ENCODE measurements at regions not wholly inside any gene's neighbourhood (a gene's known extent, or its start where the extent isn't known, plus 50 kb on each side); places are given as distances from the start of the nearest gene placed in this dataset.

- H3K27me3 Mint-ChIP-seq: no peaks in the 10 kb centered on the region
- ATAC-seq (ENCODE audit: low read depth): no peak
- no peak overlapping the region for H3K27ac Mint-ChIP-seq
- DNase-seq: no peak
- H3K4me1 Mint-ChIP-seq: no peaks in the 10 kb centered on the region
- H3K9me3 Mint-ChIP-seq: no peaks in the 10 kb centered on the region
- H3K36me3 Mint-ChIP-seq: no peaks in the 10 kb centered on the region
- POLR2A ChIA-PET: no interaction called here
- no peak overlapping the region for H3K4me3 Mint-ChIP-seq
Measured at GRCh38 chr3:168909260-168909659, 754.3 kb downstream of the MECOM start.

- ATAC-seq (ENCODE audit: low read depth): no peak
- Mint-ChIP-seq H3K9me3 (peaks cover 3% of the 10 kb centered on the region), H3K36me3 (no peaks in the 10 kb centered on the region), H3K27ac (no peak overlapping the region), H3K4me1 (no peaks in the 10 kb centered on the region), H3K4me3 (no peak overlapping the region), H3K27me3 (no peaks in the 10 kb centered on the region)
- no peak for DNase-seq
- POLR2A ChIA-PET: no interaction called here
Measured at GRCh38 chr3:168895419-168895818, 768.1 kb downstream of the MECOM start.

- H3K27ac Mint-ChIP-seq: no peak overlapping the region
- H3K4me3 Mint-ChIP-seq: no peak overlapping the region
- ATAC-seq (ENCODE audit: low read depth) (no peak), DNase-seq (no peak)
- POLR2A ChIA-PET: no interaction called here
- H3K4me1 Mint-ChIP-seq: no peaks in the 10 kb centered on the region
- peaks cover 3% of the 10 kb centered on the region for H3K9me3 Mint-ChIP-seq
- no peaks in the 10 kb centered on the region for H3K27me3 Mint-ChIP-seq
- H3K36me3 Mint-ChIP-seq: no peaks in the 10 kb centered on the region
Measured at GRCh38 chr3:168894214-168894613, 769.3 kb downstream of the MECOM start.

- no peak overlapping the region for H3K4me3 Mint-ChIP-seq
- H3K27ac Mint-ChIP-seq: no peak overlapping the region
- DNase-seq (no peak), ATAC-seq (ENCODE audit: low read depth) (no peak)
- POLR2A ChIA-PET: no interaction called here
- H3K4me1 Mint-ChIP-seq: no peaks in the 10 kb centered on the region
- no peaks in the 10 kb centered on the region for H3K36me3 Mint-ChIP-seq
- no peaks in the 10 kb centered on the region for H3K27me3 Mint-ChIP-seq
- no peaks in the 10 kb centered on the region for H3K9me3 Mint-ChIP-seq
Measured at GRCh38 chr3:168889666-168890065, 773.8 kb downstream of the MECOM start.

- POLR2A ChIA-PET: no interaction called here
- Mint-ChIP-seq H3K4me3 (no peak overlapping the region), H3K27me3 (no peaks in the 10 kb centered on the region), H3K4me1 (no peaks in the 10 kb centered on the region), H3K36me3 (no peaks in the 10 kb centered on the region), H3K27ac (no peak overlapping the region), H3K9me3 (no peaks in the 10 kb centered on the region)
- ATAC-seq (ENCODE audit: low read depth) (no peak), DNase-seq (no peak)
Measured at GRCh38 chr3:168888781-168889180, 774.7 kb downstream of the MECOM start.

GRCh38 chr3:168885028-168885427 lies 778.5 kb downstream of the MECOM start:
- no peaks in the 10 kb centered on the region for H3K9me3 Mint-ChIP-seq
- no peaks in the 10 kb centered on the region for H3K36me3 Mint-ChIP-seq
- H3K27me3 Mint-ChIP-seq: no peaks in the 10 kb centered on the region
- POLR2A ChIA-PET: no interaction called here
- no peak overlapping the region for H3K4me3 Mint-ChIP-seq
- no peak for ATAC-seq (ENCODE audit: low read depth)
- H3K4me1 Mint-ChIP-seq: no peaks in the 10 kb centered on the region
- H3K27ac Mint-ChIP-seq: no peak overlapping the region
- DNase-seq: no peak

GRCh38 chr3:168884353-168884903 lies 779.1 kb downstream of the MECOM start:
- DNase-seq (no peak), ATAC-seq (ENCODE audit: low read depth) (no peak)
- H3K4me1 Mint-ChIP-seq: no peaks in the 10 kb centered on the region
- H3K36me3 Mint-ChIP-seq: no peaks in the 10 kb centered on the region
- H3K27me3 Mint-ChIP-seq: no peaks in the 10 kb centered on the region
- POLR2A ChIA-PET: no interaction called here
- H3K4me3 Mint-ChIP-seq: no peak overlapping the region
- no peaks in the 10 kb centered on the region for H3K9me3 Mint-ChIP-seq
- no peak overlapping the region for H3K27ac Mint-ChIP-seq

GRCh38 chr3:168883145-168883544 lies 780.4 kb downstream of the MECOM start:
- POLR2A ChIA-PET: no interaction called here
- DNase-seq (no peak), ATAC-seq (ENCODE audit: low read depth) (no peak)
- Mint-ChIP-seq H3K27me3 (no peaks in the 10 kb centered on the region), H3K4me3 (no peak overlapping the region), H3K4me1 (no peaks in the 10 kb centered on the region), H3K36me3 (no peaks in the 10 kb centered on the region), H3K27ac (no peak overlapping the region), H3K9me3 (no peaks in the 10 kb centered on the region)

GRCh38 chr3:168881804-168882203 lies 781.7 kb downstream of the MECOM start:
- DNase-seq (no peak), ATAC-seq (ENCODE audit: low read depth) (no peak)
- Mint-ChIP-seq H3K4me1 (no peaks in the 10 kb centered on the region), H3K36me3 (no peaks in the 10 kb centered on the region), H3K9me3 (no peaks in the 10 kb centered on the region), H3K27ac (no peak overlapping the region), H3K4me3 (no peak overlapping the region), H3K27me3 (no peaks in the 10 kb centered on the region)
- POLR2A ChIA-PET: no interaction called here

- no peak for ATAC-seq (ENCODE audit: low read depth)
- no peaks in the 10 kb centered on the region for H3K4me1 Mint-ChIP-seq
- H3K27me3 Mint-ChIP-seq: no peaks in the 10 kb centered on the region
- no peak overlapping the region for H3K27ac Mint-ChIP-seq
- no peaks in the 10 kb centered on the region for H3K9me3 Mint-ChIP-seq
- POLR2A ChIA-PET: no interaction called here
- H3K36me3 Mint-ChIP-seq: no peaks in the 10 kb centered on the region
- DNase-seq: no peak
- no peak overlapping the region for H3K4me3 Mint-ChIP-seq
Measured at GRCh38 chr3:168878655-168879054, 782.9 kb upstream of the GOLIM4 start.

- Mint-ChIP-seq H3K36me3 (no peaks in the 10 kb centered on the region), H3K27me3 (no peaks in the 10 kb centered on the region), H3K9me3 (no peaks in the 10 kb centered on the region), H3K27ac (no peak overlapping the region), H3K4me1 (no peaks in the 10 kb centered on the region), H3K4me3 (no peak overlapping the region)
- DNase-seq: no peak
- ATAC-seq (ENCODE audit: low read depth): no peak
- POLR2A ChIA-PET: no interaction called here
Measured at GRCh38 chr3:168877899-168878298, 782.2 kb upstream of the GOLIM4 start.

GRCh38 chr3:168876346-168877035 lies 780.8 kb upstream of the GOLIM4 start:
- no peak overlapping the region for H3K27ac Mint-ChIP-seq
- no peaks in the 10 kb centered on the region for H3K9me3 Mint-ChIP-seq
- no peaks in the 10 kb centered on the region for H3K36me3 Mint-ChIP-seq
- H3K27me3 Mint-ChIP-seq: no peaks in the 10 kb centered on the region
- ATAC-seq (ENCODE audit: low read depth): no peak
- POLR2A ChIA-PET: no interaction called here
- H3K4me3 Mint-ChIP-seq: no peak overlapping the region
- no peak for DNase-seq
- no peaks in the 10 kb centered on the region for H3K4me1 Mint-ChIP-seq

GRCh38 chr3:168872826-168873225 lies 777.1 kb upstream of the GOLIM4 start:
- POLR2A ChIA-PET: no interaction called here
- no peaks in the 10 kb centered on the region for H3K4me1 Mint-ChIP-seq

GRCh38 chr3:168870892-168871291 lies 775.2 kb upstream of the GOLIM4 start:
- Mint-ChIP-seq H3K4me3 (no peak overlapping the region), H3K4me1 (no peaks in the 10 kb centered on the region), H3K27ac (no peak overlapping the region), H3K9me3 (no peaks in the 10 kb centered on the region), H3K36me3 (no peaks in the 10 kb centered on the region), H3K27me3 (no peaks in the 10 kb centered on the region)
- no peak for ATAC-seq (ENCODE audit: low read depth)
- POLR2A ChIA-PET: no interaction called here
- no peak for DNase-seq

More at GRCh38 chr3:168872826-168873225, 777.1 kb upstream of the GOLIM4 start:
- H3K27me3 Mint-ChIP-seq: no peaks in the 10 kb centered on the region
- H3K27ac Mint-ChIP-seq: no peak overlapping the region
- H3K36me3 Mint-ChIP-seq: no peaks in the 10 kb centered on the region
- H3K9me3 Mint-ChIP-seq: no peaks in the 10 kb centered on the region
- no peak for DNase-seq
- H3K4me3 Mint-ChIP-seq: no peak overlapping the region
- ATAC-seq (ENCODE audit: low read depth): no peak
